Activated CD8-positive, alpha-beta T cell treated with anti-CD3 and anti-CD28 coated beads for 36 hours (primary cell): ENCODE measurements at regions not wholly inside any gene's neighbourhood (a gene's known extent, or its start where the extent isn't known, plus 50 kb on each side); places are given as distances from the start of the nearest gene placed in this dataset.

ENCODE experiments used
- ATAC-seq: fragments of 200-7000 bp; cut with Tn5 transposase; one replicate; pipeline ENCODE4 v1.10.0; 2021; ENCODE audit warnings: mild to moderate bottlenecking, moderate library complexity
- CTCF ChIA-PET: fragments of 350-600 bp; sonication (Branson Sonifier 250); formaldehyde crosslinking; loops from one replicate; lab custom pipeline; 2021; ENCODE audit warnings: antibody characterized with exemption; lab: Charles Lee
- POLR2A ChIA-PET: fragments of 350-600 bp; sonication (Branson Sonifier 250); formaldehyde crosslinking; loops from one replicate; lab custom pipeline; 2021; ENCODE audit warnings: antibody characterized with exemption; lab: Charles Lee
- DNase-seq: peaks from one replicate; pipeline ENCODE4 v3.0.0-alpha.2; 2020
- H3K27ac Mint-ChIP-seq: one replicate; pipeline ENCODE4 v1.8.0; 2021; ENCODE audit warnings: mild to moderate bottlenecking, mixed read lengths
- H3K27me3 Mint-ChIP-seq: one replicate; pipeline ENCODE4 v1.8.0; 2021; ENCODE audit warnings: mixed read lengths
- H3K36me3 Mint-ChIP-seq: one replicate; pipeline ENCODE4 v1.8.0; 2021; ENCODE audit warnings: low read depth, mixed read lengths
- H3K4me1 Mint-ChIP-seq: one replicate; pipeline ENCODE4 v1.8.0; 2021; ENCODE audit warnings: low read depth, mixed read lengths
- H3K4me3 Mint-ChIP-seq: one replicate; pipeline ENCODE4 v1.8.0; 2021; ENCODE audit warnings: mild to moderate bottlenecking, moderate library complexity, mixed read lengths
- H3K9me3 Mint-ChIP-seq: one replicate; pipeline ENCODE4 v1.8.0; 2021; ENCODE audit warnings: mixed read lengths
- CTCF ChIP-seq: fragments of 200-600 bp; IDR thresholded peaks from one replicate; pipeline ENCODE4 v1.8.0; 2022; ENCODE audit warnings: antibody characterized with exemption, mild to moderate bottlenecking
- intact Hi-C: fragments of 100-400 bp; cut with micrococcal nuclease; formaldehyde crosslinking; loops from one replicate; pipeline ENCODE4 v1.10.0; 2022

- POLR2A ChIA-PET: no interaction called here
- no peak for DNase-seq
- no peaks in the 10 kb centered on the region for H3K27me3 Mint-ChIP-seq
- H3K27ac Mint-ChIP-seq: no peak overlapping the region
- no peak overlapping the region for H3K4me3 Mint-ChIP-seq
- CTCF ChIA-PET: no interaction called here
- TF ChIP-seq CTCF: no peak
- H3K9me3 Mint-ChIP-seq: no peaks in the 10 kb centered on the region
- no peak for ATAC-seq
- no peaks in the 10 kb centered on the region for H3K4me1 Mint-ChIP-seq
- intact Hi-C loops: no loop called here
- no peaks in the 10 kb centered on the region for H3K36me3 Mint-ChIP-seq
Measured at GRCh38 chr14:87407344-87407743, 585.6 kb downstream of the GALC start.

- H3K4me3 Mint-ChIP-seq: no peak overlapping the region
- POLR2A ChIA-PET: no interaction called here
Measured at GRCh38 chr14:87405563-87405962, 587.4 kb downstream of the GALC start.

GRCh38 chr14:87397499-87397898 is 595.5 kb downstream of the GALC start:
- intact Hi-C loops: no loop called here
- TF ChIP-seq CTCF: no peak
- no peak overlapping the region for H3K4me3 Mint-ChIP-seq
- no peak for DNase-seq
- ChIA-PET POLR2A (no interaction called here), CTCF (no interaction called here)
- no peaks in the 10 kb centered on the region for H3K4me1 Mint-ChIP-seq
- ATAC-seq: no peak
- H3K27me3 Mint-ChIP-seq: no peaks in the 10 kb centered on the region
- H3K27ac Mint-ChIP-seq: no peak overlapping the region
- no peaks in the 10 kb centered on the region for H3K36me3 Mint-ChIP-seq
- H3K9me3 Mint-ChIP-seq: peaks cover 1% of the 10 kb centered on the region

More at GRCh38 chr14:87405563-87405962, 587.4 kb downstream of the GALC start:
- Mint-ChIP-seq H3K4me1 (no peaks in the 10 kb centered on the region), H3K27ac (no peak overlapping the region), H3K36me3 (no peaks in the 10 kb centered on the region), H3K27me3 (no peaks in the 10 kb centered on the region), H3K9me3 (no peaks in the 10 kb centered on the region)
- CTCF ChIA-PET: no interaction called here
- DNase-seq (no peak), ATAC-seq (no peak)
- no peak for TF ChIP-seq CTCF
- intact Hi-C loops: no loop called here

- Mint-ChIP-seq H3K27ac (no peak overlapping the region), H3K9me3 (peaks cover 3% of the 10 kb centered on the region), H3K4me1 (no peaks in the 10 kb centered on the region), H3K4me3 (no peak overlapping the region), H3K36me3 (no peaks in the 10 kb centered on the region), H3K27me3 (no peaks in the 10 kb centered on the region)
- ATAC-seq (no peak), DNase-seq (no peak)
- no peak for TF ChIP-seq CTCF
- ChIA-PET POLR2A (no interaction called here), CTCF (no interaction called here)
- intact Hi-C loops: no loop called here
Measured at GRCh38 chr14:87391066-87391465, 601.9 kb downstream of the GALC start.

- Mint-ChIP-seq H3K27ac (no peak overlapping the region), H3K9me3 (peaks cover 3% of the 10 kb centered on the region), H3K36me3 (no peaks in the 10 kb centered on the region), H3K27me3 (no peaks in the 10 kb centered on the region), H3K4me3 (no peak overlapping the region), H3K4me1 (no peaks in the 10 kb centered on the region)
- ChIA-PET POLR2A (no interaction called here), CTCF (no interaction called here)
- no peak for TF ChIP-seq CTCF
- no peak for ATAC-seq
- intact Hi-C loops: no loop called here
- DNase-seq: no peak
Measured at GRCh38 chr14:87388946-87389345, 604.0 kb downstream of the GALC start.
